ENCODE measurements at regions not wholly inside any gene's neighbourhood (a gene's known extent, or its start where the extent isn't known, plus 50 kb on each side); places are given as distances from the start of the nearest gene placed in this dataset.

DNA sequence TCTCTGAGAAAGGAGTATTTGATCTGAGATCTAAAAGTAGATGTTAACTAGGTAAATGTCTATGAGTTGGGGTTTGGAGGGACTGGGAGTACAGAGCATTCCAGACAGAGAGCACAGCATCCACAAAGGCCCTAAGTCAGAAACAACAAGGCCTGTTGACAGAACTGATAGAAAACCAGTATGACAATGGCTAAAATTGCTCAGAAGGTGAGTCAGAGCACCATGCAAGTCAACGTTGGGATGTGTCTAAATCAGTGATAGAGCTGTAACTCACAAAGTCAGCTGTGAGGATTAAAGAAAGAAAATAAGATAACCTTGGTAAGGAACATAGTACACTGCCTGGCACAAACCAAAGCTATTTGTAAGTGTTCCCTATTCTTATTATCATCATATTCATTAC, 124.0 kb downstream of the CETN3 start:
- Histone ChIP-seq H3K18ac (ENCODE audit: low read depth, low read length) (no peak overlapping the region), H4K20me1 (ENCODE audit: insufficient read depth, low read length) (no peaks in the 10 kb centered on the region), H2BK20ac (ENCODE audit: low read depth, low read length) (no peak overlapping the region), H4K5ac (ENCODE audit: low read depth, low read length) (no peak overlapping the region), H2BK5ac (ENCODE audit: low read depth, low read length, poor library complexity, severe bottlenecking) (no peak overlapping the region), H3K36me3 (ENCODE audit: control insufficient read depth, insufficient read depth, low read length) (no peaks in the 10 kb centered on the region), H3K27ac (ENCODE audit: insufficient read depth, low read length) (no peak overlapping the region), H2AK9ac (replicated peaks; ENCODE audit: low read depth, low read length, poor library complexity) (no peak overlapping the region), H4K8ac (ENCODE audit: low read depth in 2 of 2, low read length in 2 of 2) (no peak overlapping the region), H3K9me3 (ENCODE audit: control insufficient read depth, insufficient read depth, low read length) (no peaks in the 10 kb centered on the region), H4K91ac (ENCODE audit: insufficient read depth, low read depth, low read length) (no peak overlapping the region), H3K56ac (ENCODE audit: extremely low read depth, insufficient read depth, low read length) (no peak overlapping the region), H2BK120ac (ENCODE audit: low read depth, low read length) (no peak overlapping the region), H3K27me3 (ENCODE audit: control insufficient read depth, insufficient read depth, low read length) (no peaks in the 10 kb centered on the region), H2AK5ac (ENCODE audit: low read depth, low read length) (no peak overlapping the region), H3K4ac (ENCODE audit: low read depth, low read length) (no peak overlapping the region), H2AFZ (replicated peaks; ENCODE audit: low read length, poor library complexity) (no peak overlapping the region), H3K9ac (ENCODE audit: low read depth, low read length) (no peak overlapping the region), H3K4me3 (ENCODE audit: insufficient read depth, low read depth, low read length) (no peak overlapping the region), H3K79me1 (ENCODE audit: low read depth in 1 of 2, low read length in 2 of 2) (no peaks in the 10 kb centered on the region), H3K4me1 (ENCODE audit: control insufficient read depth, insufficient read depth, low read length) (no peaks in the 10 kb centered on the region), H3K23ac (ENCODE audit: low read depth, low read length) (no peak overlapping the region), H2BK15ac (ENCODE audit: low read depth, low read length) (no peak overlapping the region), H3K9me1 (ENCODE audit: insufficient read depth, low read length) (no peaks in the 10 kb centered on the region), H3K14ac (replicated peaks; ENCODE audit: low read depth, low read length) (no peak overlapping the region), H3K4me2 (ENCODE audit: low read depth, low read length) (no peak overlapping the region)
- DNase-seq: no peak
- ChIA-PET CTCF (no interaction called here), POLR2A (ENCODE audit: unreplicated experiment) (no interaction called here)
- no CpG with 5 or more reads among the region's 1 CpG for WGBS, 2 experiments (ENCODE audit: extremely low coverage in 2 of 2, insufficient read length in 1 of 2)
- intact Hi-C loops (cut with micrococcal nuclease) (no loop called here), dilution Hi-C loops (cut with HindIII; ENCODE audit: low sequenced_read_pairs, unreplicated experiment) (no loop called here), in situ Hi-C loops (cut with MboI; ENCODE audit: low sequenced_read_pairs) (no loop called here)
- no TSS peak for BruUV-seq (replicated peaks)
- TF ChIP-seq CHD1 (IDR thresholded peaks at IDR 0.05; ENCODE audit: low read depth, low read length) (no peak), SMC3 (IDR thresholded peaks at IDR 0.05; ENCODE audit: low read depth, low read length) (no peak), MAZ (IDR thresholded peaks at IDR 0.05; ENCODE audit: borderline replicate concordance, low read depth, low read length) (no peak), BHLHE40 (IDR thresholded peaks at IDR 0.05; ENCODE audit: low read depth, low read length) (no peak), MXI1 (IDR thresholded peaks at IDR 0.05; ENCODE audit: borderline replicate concordance, low read depth, low read length) (no peak), MAFK (IDR thresholded peaks at IDR 0.05; ENCODE audit: low read depth, low read length) (no peak), RFX5 (IDR thresholded peaks at IDR 0.05; ENCODE audit: low read depth, low read length) (no peak), RCOR1 (IDR thresholded peaks at IDR 0.05; ENCODE audit: insufficient replicate concordance, low read length) (no peak), CEBPB (IDR thresholded peaks at IDR 0.05; ENCODE audit: low read depth, low read length) (no peak)
- TF ChIP-seq, protein P1, sequence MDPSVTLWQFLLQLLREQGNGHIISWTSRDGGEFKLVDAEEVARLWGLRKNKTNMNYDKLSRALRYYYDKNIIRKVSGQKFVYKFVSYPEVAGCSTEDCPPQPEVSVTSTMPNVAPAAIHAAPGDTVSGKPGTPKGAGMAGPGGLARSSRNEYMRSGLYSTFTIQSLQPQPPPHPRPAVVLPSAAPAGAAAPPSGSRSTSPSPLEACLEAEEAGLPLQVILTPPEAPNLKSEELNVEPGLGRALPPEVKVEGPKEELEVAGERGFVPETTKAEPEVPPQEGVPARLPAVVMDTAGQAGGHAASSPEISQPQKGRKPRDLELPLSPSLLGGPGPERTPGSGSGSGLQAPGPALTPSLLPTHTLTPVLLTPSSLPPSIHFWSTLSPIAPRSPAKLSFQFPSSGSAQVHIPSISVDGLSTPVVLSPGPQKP (IDR thresholded peaks at IDR 0.05; ENCODE audit: borderline replicate concordance, low read depth, low read length): no peak
- TF ChIP-seq, protein P2, sequence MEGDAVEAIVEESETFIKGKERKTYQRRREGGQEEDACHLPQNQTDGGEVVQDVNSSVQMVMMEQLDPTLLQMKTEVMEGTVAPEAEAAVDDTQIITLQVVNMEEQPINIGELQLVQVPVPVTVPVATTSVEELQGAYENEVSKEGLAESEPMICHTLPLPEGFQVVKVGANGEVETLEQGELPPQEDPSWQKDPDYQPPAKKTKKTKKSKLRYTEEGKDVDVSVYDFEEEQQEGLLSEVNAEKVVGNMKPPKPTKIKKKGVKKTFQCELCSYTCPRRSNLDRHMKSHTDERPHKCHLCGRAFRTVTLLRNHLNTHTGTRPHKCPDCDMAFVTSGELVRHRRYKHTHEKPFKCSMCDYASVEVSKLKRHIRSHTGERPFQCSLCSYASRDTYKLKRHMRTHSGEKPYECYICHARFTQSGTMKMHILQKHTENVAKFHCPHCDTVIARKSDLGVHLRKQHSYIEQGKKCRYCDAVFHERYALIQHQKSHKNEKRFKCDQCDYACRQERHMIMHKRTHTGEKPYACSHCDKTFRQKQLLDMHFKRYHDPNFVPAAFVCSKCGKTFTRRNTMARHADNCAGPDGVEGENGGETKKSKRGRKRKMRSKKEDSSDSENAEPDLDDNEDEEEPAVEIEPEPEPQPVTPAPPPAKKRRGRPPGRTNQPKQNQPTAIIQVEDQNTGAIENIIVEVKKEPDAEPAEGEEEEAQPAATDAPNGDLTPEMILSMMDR (conservative IDR thresholded peaks at IDR 0.05; ENCODE audit: low read depth, low read length): no peak
- no peak for ATAC-seq (ENCODE audit: low read depth)
